GM19351 (cell line): ENCODE measurements at regions not wholly inside any gene's neighbourhood (a gene's known extent, or its start where the extent isn't known, plus 50 kb on each side); places are given as distances from the start of the nearest gene placed in this dataset.
"Not testable (repeated sequence)": the region's sequence is repeated elsewhere in the genome, so short reads cannot be mapped to it uniquely, and the experiment has no call there.

ENCODE experiments used
- ATAC-seq: cut with Tn5 transposase; IDR thresholded peaks from one replicate; pipeline ENCODE4 v1.9.1; 2021; ENCODE audit warnings: mild to moderate bottlenecking, moderate library complexity; ENCODE audit not compliant: unreplicated experiment

- ATAC-seq, result no peak
Measured at GRCh38 chr7:113320419-113320818, 202.1 kb upstream of the SMIM30 start.

GRCh38 chr7:113314594-113314993 lies 196.2 kb upstream of the SMIM30 start:
- no peak for ATAC-seq

GRCh38 chr7:113308399-113308798 lies 190.0 kb upstream of the SMIM30 start:
- no peak for ATAC-seq

GRCh38 chr7:113307147-113307546 lies 188.8 kb upstream of the SMIM30 start:
- no peak for ATAC-seq

- no peak for ATAC-seq
Measured at GRCh38 chr7:113306302-113306701, 187.9 kb upstream of the SMIM30 start.

GRCh38 chr7:113304104-113304503 lies 185.8 kb upstream of the SMIM30 start:
- no peak for ATAC-seq

GRCh38 chr7:113303388-113303787 lies 185.0 kb upstream of the SMIM30 start:
- ATAC-seq, result not testable (repeated sequence)

- no peak for ATAC-seq
Measured at GRCh38 chr7:113301983-113302382, 183.6 kb upstream of the SMIM30 start.

- no peak for ATAC-seq
Measured at GRCh38 chr7:113301141-113301540, 182.8 kb upstream of the SMIM30 start.

GRCh38 chr7:113299748-113300147 lies 181.4 kb upstream of the SMIM30 start:
- no peak for ATAC-seq

GRCh38 chr7:113298501-113298900 lies 180.1 kb upstream of the SMIM30 start:
- no peak for ATAC-seq

- ATAC-seq, result no peak
Measured at GRCh38 chr7:113294750-113295149, 176.4 kb upstream of the SMIM30 start.

- ATAC-seq, result no peak
Measured at GRCh38 chr7:113292105-113292504, 173.8 kb upstream of the SMIM30 start.

GRCh38 chr7:113291058-113291457 lies 172.7 kb upstream of the SMIM30 start:
- ATAC-seq, result no peak

- peak; percentile 84 for ATAC-seq
Measured at GRCh38 chr7:113289140-113289740, 170.9 kb upstream of the SMIM30 start.

GRCh38 chr7:113285411-113285810 lies 167.1 kb upstream of the SMIM30 start:
- ATAC-seq, result no peak

- ATAC-seq, result no peak
Measured at GRCh38 chr7:113283861-113284260, 165.5 kb upstream of the SMIM30 start.

GRCh38 chr7:113282875-113283274 lies 164.5 kb upstream of the SMIM30 start:
- ATAC-seq, result no peak

GRCh38 chr7:113281223-113281622 lies 162.9 kb upstream of the SMIM30 start:
- no peak for ATAC-seq

GRCh38 chr7:113279256-113279655 lies 160.9 kb upstream of the SMIM30 start:
- no peak for ATAC-seq

GRCh38 chr7:113270790-113271189 lies 152.4 kb upstream of the SMIM30 start:
- no peak for ATAC-seq

- not testable (repeated sequence) for ATAC-seq
Measured at GRCh38 chr7:113269592-113269991, 151.2 kb upstream of the SMIM30 start.

GRCh38 chr7:113268757-113269156 lies 150.4 kb upstream of the SMIM30 start:
- no peak for ATAC-seq
